Activated T-helper 2 cell treated with anti-CD3 and anti-CD28 coated beads, Interferon-gamma antibody, Interleukin-2, Interleukin-4, amounts not matched to agents 10 μg/mL and 5 μg/mL and 100 μg/mL, durations not matched to agents 14 hours and 24 hours and 36 hours (primary cell): ENCODE measurements at regions not wholly inside any gene's neighbourhood (a gene's known extent, or its start where the extent isn't known, plus 50 kb on each side); places are given as distances from the start of the nearest gene placed in this dataset.

Experiments used
- DNase-seq: peaks from one replicate; pipeline ENCODE4 v3.0.0; 2021; ENCODE audit warnings: low spot score
- H3K27ac Mint-ChIP-seq: one replicate; pipeline ENCODE4 v1.8.0; 2021; ENCODE audit warnings: mixed read lengths
- H3K27me3 Mint-ChIP-seq: one replicate; pipeline ENCODE4 v1.8.0; 2021; ENCODE audit warnings: low read depth, mixed read lengths
- H3K36me3 Mint-ChIP-seq: one replicate; pipeline ENCODE4 v1.8.0; 2021; ENCODE audit warnings: low read depth, mixed read lengths
- H3K4me1 Mint-ChIP-seq: one replicate; pipeline ENCODE4 v1.8.0; 2021; ENCODE audit warnings: low read depth, mixed read lengths
- H3K4me3 Mint-ChIP-seq: one replicate; pipeline ENCODE4 v1.8.0; 2021; ENCODE audit warnings: low read depth, mild to moderate bottlenecking, moderate library complexity, mixed read lengths
- H3K9me3 Mint-ChIP-seq: one replicate; pipeline ENCODE4 v1.8.0; 2021; ENCODE audit warnings: mixed read lengths
- intact Hi-C: fragments of 100-400 bp; cut with micrococcal nuclease; formaldehyde crosslinking; loops from one replicate; pipeline ENCODE4 v1.15.1; 2023

- no peaks in the 10 kb centered on the region for H3K36me3 Mint-ChIP-seq
- DNase-seq: no peak
- intact Hi-C loops: no loop called here
- H3K4me1 Mint-ChIP-seq: no peaks in the 10 kb centered on the region
- no peak overlapping the region for H3K4me3 Mint-ChIP-seq
- H3K27ac Mint-ChIP-seq: no peak overlapping the region
- H3K27me3 Mint-ChIP-seq: no peaks in the 10 kb centered on the region
- H3K9me3 Mint-ChIP-seq: peaks cover 37% of the 10 kb centered on the region
These were observed 390.8 kb downstream of the POM121L12 start for GRCh38 chr7:53426145-53426750.

- no peaks in the 10 kb centered on the region for H3K4me1 Mint-ChIP-seq
- intact Hi-C loops: no loop called here
- H3K27ac Mint-ChIP-seq: no peak overlapping the region
- no peak for DNase-seq
- H3K4me3 Mint-ChIP-seq: no peak overlapping the region
- peaks cover 37% of the 10 kb centered on the region for H3K9me3 Mint-ChIP-seq
- no peaks in the 10 kb centered on the region for H3K36me3 Mint-ChIP-seq
- no peaks in the 10 kb centered on the region for H3K27me3 Mint-ChIP-seq
These were observed 392.6 kb downstream of the POM121L12 start for GRCh38 chr7:53428045-53428444.

- H3K27ac Mint-ChIP-seq: no peak overlapping the region
- H3K36me3 Mint-ChIP-seq: no peaks in the 10 kb centered on the region
- no peaks in the 10 kb centered on the region for H3K4me1 Mint-ChIP-seq
- intact Hi-C loops: no loop called here
- H3K4me3 Mint-ChIP-seq: no peak overlapping the region
- H3K9me3 Mint-ChIP-seq: peaks cover 23% of the 10 kb centered on the region
- H3K27me3 Mint-ChIP-seq: no peaks in the 10 kb centered on the region
- no peak for DNase-seq
These were observed 396.5 kb downstream of the POM121L12 start for GRCh38 chr7:53431901-53432300.

GRCh38 chr7:53437336-53437735, 401.9 kb downstream of the POM121L12 start:
- Mint-ChIP-seq H3K4me1 (no peaks in the 10 kb centered on the region), H3K27ac (no peak overlapping the region), H3K27me3 (no peaks in the 10 kb centered on the region), H3K9me3 (peaks cover 30% of the 10 kb centered on the region), H3K36me3 (no peaks in the 10 kb centered on the region), H3K4me3 (no peak overlapping the region)
- no peak for DNase-seq
- intact Hi-C loops: no loop called here

GRCh38 chr7:53446170-53446569, 410.7 kb downstream of the POM121L12 start:
- Mint-ChIP-seq H3K4me1 (no peaks in the 10 kb centered on the region), H3K36me3 (no peaks in the 10 kb centered on the region), H3K4me3 (no peak overlapping the region), H3K27me3 (no peaks in the 10 kb centered on the region), H3K9me3 (peaks cover 25% of the 10 kb centered on the region), H3K27ac (no peak overlapping the region)
- no peak for DNase-seq
- intact Hi-C loops: no loop called here

GRCh38 chr7:53458636-53459035, 423.2 kb downstream of the POM121L12 start:
- H3K36me3 Mint-ChIP-seq: no peaks in the 10 kb centered on the region
- no peaks in the 10 kb centered on the region for H3K4me1 Mint-ChIP-seq
- intact Hi-C loops: no loop called here
- no peak for DNase-seq
- H3K27me3 Mint-ChIP-seq: no peaks in the 10 kb centered on the region
- no peak overlapping the region for H3K4me3 Mint-ChIP-seq
- H3K27ac Mint-ChIP-seq: no peak overlapping the region
- peaks cover 24% of the 10 kb centered on the region for H3K9me3 Mint-ChIP-seq

- peaks cover 39% of the 10 kb centered on the region for H3K9me3 Mint-ChIP-seq
- no peaks in the 10 kb centered on the region for H3K27me3 Mint-ChIP-seq
- intact Hi-C loops: no loop called here
- no peaks in the 10 kb centered on the region for H3K4me1 Mint-ChIP-seq
- DNase-seq: no peak
- H3K36me3 Mint-ChIP-seq: no peaks in the 10 kb centered on the region
- H3K4me3 Mint-ChIP-seq: no peak overlapping the region
- H3K27ac Mint-ChIP-seq: no peak overlapping the region
These were observed 430.9 kb downstream of the POM121L12 start for GRCh38 chr7:53466371-53466770.

GRCh38 chr7:53470336-53470970, 435.0 kb downstream of the POM121L12 start:
- no peak for DNase-seq
- Mint-ChIP-seq H3K27me3 (no peaks in the 10 kb centered on the region), H3K4me3 (no peak overlapping the region), H3K36me3 (no peaks in the 10 kb centered on the region), H3K4me1 (no peaks in the 10 kb centered on the region), H3K27ac (no peak overlapping the region), H3K9me3 (peaks cover 35% of the 10 kb centered on the region)
- intact Hi-C loops: no loop called here

- no peak for DNase-seq
- intact Hi-C loops: no loop called here
- H3K4me3 Mint-ChIP-seq: no peak overlapping the region
- peaks cover 29% of the 10 kb centered on the region for H3K9me3 Mint-ChIP-seq
- H3K4me1 Mint-ChIP-seq: no peaks in the 10 kb centered on the region
- H3K27me3 Mint-ChIP-seq: no peaks in the 10 kb centered on the region
- H3K36me3 Mint-ChIP-seq: no peaks in the 10 kb centered on the region
- no peak overlapping the region for H3K27ac Mint-ChIP-seq
These were observed 437.9 kb downstream of the POM121L12 start for GRCh38 chr7:53473371-53473770.

- Mint-ChIP-seq H3K36me3 (no peaks in the 10 kb centered on the region), H3K4me3 (no peak overlapping the region), H3K4me1 (no peaks in the 10 kb centered on the region), H3K9me3 (peaks cover 44% of the 10 kb centered on the region), H3K27me3 (no peaks in the 10 kb centered on the region), H3K27ac (no peak overlapping the region)
- intact Hi-C loops: no loop called here
- DNase-seq: no peak
These were observed 440.3 kb downstream of the POM121L12 start for GRCh38 chr7:53475776-53476175.

GRCh38 chr7:53476566-53476965, 441.1 kb downstream of the POM121L12 start:
- no peak for DNase-seq
- Mint-ChIP-seq H3K27ac (no peak overlapping the region), H3K9me3 (peaks cover 46% of the 10 kb centered on the region), H3K27me3 (no peaks in the 10 kb centered on the region), H3K4me3 (no peak overlapping the region), H3K36me3 (no peaks in the 10 kb centered on the region), H3K4me1 (no peaks in the 10 kb centered on the region)
- intact Hi-C loops: no loop called here

GRCh38 chr7:53485354-53485753, 449.9 kb downstream of the POM121L12 start:
- no peak overlapping the region for H3K27ac Mint-ChIP-seq
- peaks cover 64% of the 10 kb centered on the region for H3K9me3 Mint-ChIP-seq

GRCh38 chr7:53491051-53491450, 455.6 kb downstream of the POM121L12 start:
- Mint-ChIP-seq H3K4me3 (no peak overlapping the region), H3K36me3 (no peaks in the 10 kb centered on the region), H3K4me1 (no peaks in the 10 kb centered on the region), H3K9me3 (peaks cover 75% of the 10 kb centered on the region), H3K27ac (no peak overlapping the region), H3K27me3 (no peaks in the 10 kb centered on the region)
- no peak for DNase-seq
- intact Hi-C loops: no loop called here

More at GRCh38 chr7:53485354-53485753, 449.9 kb downstream of the POM121L12 start:
- Mint-ChIP-seq H3K4me1 (no peaks in the 10 kb centered on the region), H3K4me3 (no peak overlapping the region), H3K27me3 (no peaks in the 10 kb centered on the region), H3K36me3 (no peaks in the 10 kb centered on the region)
- intact Hi-C loops: no loop called here
- DNase-seq: no peak
